Heart left ventricle (tissue), 16 donors: ENCODE measurements at regions not wholly inside any gene's neighbourhood (a gene's known extent, or its start where the extent isn't known, plus 50 kb on each side); places are given as distances from the start of the nearest gene placed in this dataset.
"Not testable (repeated sequence)": the region's sequence is repeated elsewhere in the genome, so short reads cannot be mapped to it uniquely, and the experiment has no call there.

ENCODE experiments used
- ATAC-seq, 4 donors: fragments of 200-7000 bp; cut with Tn5 transposase; one replicate each; pipeline ENCODE4 v1.9.1; 2020 to 2022; ENCODE audit warnings: moderate library complexity in 4 of 4, mild to moderate bottlenecking in 3 of 4, moderate number of reproducible peaks in 1 of 4
- DNase-seq, 5 donors: peaks; one replicate each; pipeline ENCODE4 v3.0.0-alpha.2; 2020
- H3K27ac ChIP-seq, 12 donors: fragments of 200-600 bp; sonication (generic) in 4 of 12; one replicate each; pipeline versions ENCODE4 v1.5.0 to v1.8.0; 2016 to 2022; ENCODE audit warnings: mild to moderate bottlenecking in 2 of 12
- H3K27me3 ChIP-seq, 9 donors: fragments of 200-600 bp; sonication (generic) in 2 of 9; one replicate each; pipeline versions ENCODE4 v1.5.1 to v1.8.0; 2016 to 2022; ENCODE audit warnings: mild to moderate bottlenecking in 3 of 9
- H3K36me3 ChIP-seq, 9 donors: fragments of 200-600 bp; sonication (generic) in 2 of 9; one replicate each; pipeline versions ENCODE4 v1.5.0 to v1.8.0; 2018 to 2022; ENCODE audit warnings: mild to moderate bottlenecking in 2 of 9
- H3K4me1 ChIP-seq, 12 donors: fragments of 200-600 bp; sonication (generic) in 4 of 12; one replicate each; pipeline versions ENCODE4 v1.5.0 to v1.8.0; 2016 to 2022; ENCODE audit warnings: mild to moderate bottlenecking in 3 of 12
- H3K4me3 ChIP-seq, 12 donors: fragments of 200-600 bp; sonication (generic) in 4 of 12; one replicate each; pipeline versions ENCODE4 v1.5.0 to v1.8.0; 2017 to 2022; ENCODE audit warnings: mild to moderate bottlenecking in 9 of 12, moderate library complexity in 4 of 12
- H3K9me3 ChIP-seq, 12 donors: fragments of 200-600 bp; sonication (generic) in 4 of 12; one replicate each; pipeline versions ENCODE4 v1.5.0 to v1.8.0; 2016 to 2022; ENCODE audit warnings: mild to moderate bottlenecking in 1 of 12
- CTCF ChIP-seq, 12 donors: fragments of 200-600 bp; sonication (generic) in 4 of 12; IDR thresholded peaks; one replicate each; pipeline versions ENCODE4 v1.5.0 to v1.8.0; 2018 to 2022; ENCODE audit warnings: antibody characterized with exemption in 12 of 12, mild to moderate bottlenecking in 5 of 12
- POLR2A ChIP-seq, 2 donors: fragments of 450-650 bp; IDR thresholded peaks; one replicate each; pipeline ENCODE4 v1.6.1; 2017; ENCODE audit warnings: antibody characterized with exemption in 2 of 2, mild to moderate bottlenecking in 2 of 2, moderate library complexity in 2 of 2
- WGBS, 4 donors: extraction: QIAGEN DNeasy Blood & Tissue Kit in 2 of 4; methylation state at CpG; one replicate each; pipeline versions ENCODE4 v1.1.5 to v1.1.7; 2013 to 2018; 5-methylcytosine and 5-hydroxymethylcytosine counted together
- intact Hi-C, 10 donors: fragments of 100-400 bp; cut with DNase I; formaldehyde crosslinking; loops; one replicate each; pipeline versions ENCODE4 v1.11.1 to v1.14.2; 2022
- donor health status: ischemic (EF 13 %, LVEDD 7.1; RV severe dilation, severe dysfunction).
- donor health status: healthy with polysubstance abuse.
- donor health status: DM: no; HTN: yes; CAD: no.
- donor health status: DM: no; HTN: no; CAD: no.
- donor health status: ischemic (EF 25% LVEDD 6.9; RV normal size, moderate dysfunction).
- donor health status: ischemic (EF 25% LVEDD 5.7; RV mildly dilated, moderate dysfunction).
- donor health status: healthy.
- donor health status: DM: yes; HTN: yes; CAD: no.
- donor health status: ischemic (EF 35%, LVEDD 5.7; RV mildly dilated, moderate dysfunction).
- donor health status: nonischemic (EF 11% LVEDD 7.7; RV severe dilation, severe dysfunction).
- donor health status: DM: yes; HTN: yes; CAD: no.
- donor health status: PGD.
- donor health status: ischemic (EF 29% LVEDD 5.4; RV normal size, mild dysfunction).
- donor health status: nonischemic (EF 23%, LVEDD 6.1; RV moderate dilation, normal function).

GRCh38 chr17:71023249-71024030 lies 854.1 kb downstream of the KCNJ2 start:
- TF ChIP-seq POLR2A (IDR thresholded peaks at IDR 0.05), result no peak
- TF ChIP-seq CTCF (IDR thresholded peaks at IDR 0.05), result no peak
- Histone ChIP-seq H3K4me3 (no peak overlapping the region), H3K36me3 (no peaks in the 10 kb centered on the region), H3K27me3 (no peaks in the 10 kb centered on the region), H3K4me1 (no peaks in the 10 kb centered on the region), H3K27ac (no peak overlapping the region), H3K9me3 (no peaks in the 10 kb centered on the region)
- DNase-seq, result peak in 1 of 5 donors; percentile 25
- peak in 1 of 4 donors; percentile 50 for ATAC-seq
- WGBS, 4 donors, result 29 to 42% (median 37%) methylated on average over 8 of the region's 8 CpGs
- intact Hi-C loops, result no loop called here

- no peaks in the 10 kb centered on the region for H3K4me1 ChIP-seq
- WGBS, 4 donors, result 59 to 63% (median 61%) methylated on average over 3 of the region's 3 CpGs
- ATAC-seq, result no peak
Measured at GRCh38 chr17:71024172-71024571, 854.8 kb downstream of the KCNJ2 start.

GRCh38 chr17:71024969-71025368 lies 855.6 kb downstream of the KCNJ2 start:
- Histone ChIP-seq H3K9me3 (no peaks in the 10 kb centered on the region), H3K27ac (no peak overlapping the region), H3K27me3 (no peaks in the 10 kb centered on the region), H3K36me3 (no peaks in the 10 kb centered on the region), H3K4me1 (no peaks in the 10 kb centered on the region), H3K4me3 (no peak overlapping the region)
- intact Hi-C loops, result no loop called here
- WGBS, 4 donors, result 68 to 76% (median 70%) methylated on average over 2 of the region's 2 CpGs
- no peak for ATAC-seq
- DNase-seq, result no peak
- TF ChIP-seq CTCF (IDR thresholded peaks at IDR 0.05) (no peak), POLR2A (IDR thresholded peaks at IDR 0.05) (no peak)

More at GRCh38 chr17:71024172-71024571, 854.8 kb downstream of the KCNJ2 start:
- Histone ChIP-seq H3K27me3 (no peaks in the 10 kb centered on the region), H3K36me3 (no peaks in the 10 kb centered on the region), H3K4me3 (no peak overlapping the region), H3K27ac (no peak overlapping the region), H3K9me3 (no peaks in the 10 kb centered on the region)
- no peak for TF ChIP-seq CTCF (IDR thresholded peaks at IDR 0.05)
- no peak for TF ChIP-seq POLR2A (IDR thresholded peaks at IDR 0.05)
- intact Hi-C loops, result no loop called here
- no peak for DNase-seq

GRCh38 chr17:71029246-71029645 lies 859.9 kb downstream of the KCNJ2 start:
- ATAC-seq, result no peak
- no peaks in the 10 kb centered on the region for H3K36me3 ChIP-seq
- no peaks in the 10 kb centered on the region for H3K27me3 ChIP-seq
- H3K27ac ChIP-seq, result no peak overlapping the region
- intact Hi-C loops, result no loop called here
- H3K4me3 ChIP-seq, result no peak overlapping the region
- no peaks in the 10 kb centered on the region for H3K9me3 ChIP-seq
- H3K4me1 ChIP-seq, result no peaks in the 10 kb centered on the region
- no peak for TF ChIP-seq POLR2A (IDR thresholded peaks at IDR 0.05)
- no peak for TF ChIP-seq CTCF (IDR thresholded peaks at IDR 0.05)
- no peak for DNase-seq

GRCh38 chr17:71031286-71031685 lies 862.0 kb downstream of the KCNJ2 start:
- intact Hi-C loops, result loop anchor here in 2 of 10 donors (5.0 to 10.0 kb wide), 2 partner anchors 56 to 274 kb away; no protein-coding TSS in a partner anchor
- H3K4me1 ChIP-seq, H3K4me3 ChIP-seq, H3K27ac ChIP-seq, ATAC-seq, DNase-seq, H3K36me3 ChIP-seq, H3K9me3 ChIP-seq, H3K27me3 ChIP-seq: not testable (repeated sequence)
- 83 to 90% (median 86%) methylated on average over 2 of the region's 2 CpGs for WGBS, 4 donors
